Tibial artery (tissue), 4 donors: ENCODE measurements at regions not wholly inside any gene's neighbourhood (a gene's known extent, or its start where the extent isn't known, plus 50 kb on each side); places are given as distances from the start of the nearest gene placed in this dataset.

Experiments used
- DNase-seq, 2 donors: peaks; one replicate each; pipeline ENCODE4 v3.0.0-alpha.2; 2019
- H3K27ac ChIP-seq, 2 donors: fragments of 200-600 bp; sonication (generic) in 1 of 2; 1 replicate in 1 of 2; 2 replicates in 1 of 2; pipeline ENCODE4 v1.5.1; 2018 to 2019; ENCODE audit warnings: mild to moderate bottlenecking in 1 of 2
- H3K27me3 ChIP-seq, 2 donors: fragments of 200-600 bp; sonication (generic) in 1 of 2; one replicate each; pipeline versions ENCODE4 v1.5.1 to v1.6.0; 2016 to 2019
- H3K36me3 ChIP-seq, 3 donors: fragments of 200-600 bp; sonication (generic) in 2 of 3; one replicate each; pipeline ENCODE4 v1.5.1; 2016 to 2019; ENCODE audit warnings: mild to moderate bottlenecking in 2 of 3
- H3K4me1 ChIP-seq, 4 donors: fragments of 200-600 bp; sonication (generic) in 2 of 4; 1 replicate in 3 of 4; 2 replicates in 1 of 4; pipeline ENCODE4 v1.5.1; 2016 to 2019
- H3K4me3 ChIP-seq, 2 donors: fragments of 200-600 bp; sonication (generic) in 1 of 2; 1 replicate in 1 of 2; 2 replicates in 1 of 2; pipeline ENCODE4 v1.5.1; 2018 to 2019; ENCODE audit warnings: mild to moderate bottlenecking in 2 of 2
- H3K9me3 ChIP-seq, 3 donors: fragments of 200-600 bp; sonication (generic) in 1 of 3; one replicate each; pipeline ENCODE4 v1.5.1; 2016 to 2019
- intact Hi-C: fragments of 100-400 bp; cut with DNase I; formaldehyde crosslinking; loops from one replicate; pipeline ENCODE4 v1.15.0; 2023; ENCODE audit warnings: low total_unique reads
- TF ChIP-seq, protein P1 (sequence below), 2 experiments: fragments of 200-600 bp in 1 of 2; fragments of 450-650 bp in 1 of 2; IDR thresholded peaks; one replicate each; pipeline ENCODE4 v1.5.1; 2017 to 2019; ENCODE audit warnings: antibody characterized with exemption in 2 of 2, mild to moderate bottlenecking in 1 of 2, moderate library complexity in 1 of 2

DNA sequence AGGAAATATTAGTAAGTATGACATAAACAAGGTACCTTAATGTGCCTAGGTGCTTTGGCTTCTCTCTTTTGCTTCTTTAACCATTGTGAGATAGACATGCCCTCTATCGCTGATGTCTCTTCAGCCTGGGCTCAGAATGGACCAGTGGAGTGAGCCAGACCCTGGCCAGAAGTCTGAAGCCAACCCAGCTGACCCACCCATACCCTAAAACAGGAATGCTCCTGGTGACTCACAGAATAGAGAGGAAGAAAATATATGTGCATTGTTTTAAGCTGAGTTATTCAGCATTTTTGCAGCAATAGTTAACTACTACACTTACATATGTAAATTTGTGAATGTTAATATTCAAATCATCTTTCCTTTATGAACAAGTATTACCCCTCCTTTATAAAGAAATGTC lies 167.5 kb upstream of the PCDH10 start:
- no peaks in the 10 kb centered on the region for H3K36me3 ChIP-seq
- intact Hi-C loops = no loop called here
- H3K4me3 ChIP-seq = no peak overlapping the region
- TF ChIP-seq, protein P1, sequence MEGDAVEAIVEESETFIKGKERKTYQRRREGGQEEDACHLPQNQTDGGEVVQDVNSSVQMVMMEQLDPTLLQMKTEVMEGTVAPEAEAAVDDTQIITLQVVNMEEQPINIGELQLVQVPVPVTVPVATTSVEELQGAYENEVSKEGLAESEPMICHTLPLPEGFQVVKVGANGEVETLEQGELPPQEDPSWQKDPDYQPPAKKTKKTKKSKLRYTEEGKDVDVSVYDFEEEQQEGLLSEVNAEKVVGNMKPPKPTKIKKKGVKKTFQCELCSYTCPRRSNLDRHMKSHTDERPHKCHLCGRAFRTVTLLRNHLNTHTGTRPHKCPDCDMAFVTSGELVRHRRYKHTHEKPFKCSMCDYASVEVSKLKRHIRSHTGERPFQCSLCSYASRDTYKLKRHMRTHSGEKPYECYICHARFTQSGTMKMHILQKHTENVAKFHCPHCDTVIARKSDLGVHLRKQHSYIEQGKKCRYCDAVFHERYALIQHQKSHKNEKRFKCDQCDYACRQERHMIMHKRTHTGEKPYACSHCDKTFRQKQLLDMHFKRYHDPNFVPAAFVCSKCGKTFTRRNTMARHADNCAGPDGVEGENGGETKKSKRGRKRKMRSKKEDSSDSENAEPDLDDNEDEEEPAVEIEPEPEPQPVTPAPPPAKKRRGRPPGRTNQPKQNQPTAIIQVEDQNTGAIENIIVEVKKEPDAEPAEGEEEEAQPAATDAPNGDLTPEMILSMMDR (IDR thresholded peaks at IDR 0.05) = no peak
- H3K27ac ChIP-seq = no peak overlapping the region
- DNase-seq = no peak
- no peaks in the 10 kb centered on the region for H3K9me3 ChIP-seq
- H3K27me3 ChIP-seq = no peaks in the 10 kb centered on the region
- no peaks in the 10 kb centered on the region for H3K4me1 ChIP-seq

DNA sequence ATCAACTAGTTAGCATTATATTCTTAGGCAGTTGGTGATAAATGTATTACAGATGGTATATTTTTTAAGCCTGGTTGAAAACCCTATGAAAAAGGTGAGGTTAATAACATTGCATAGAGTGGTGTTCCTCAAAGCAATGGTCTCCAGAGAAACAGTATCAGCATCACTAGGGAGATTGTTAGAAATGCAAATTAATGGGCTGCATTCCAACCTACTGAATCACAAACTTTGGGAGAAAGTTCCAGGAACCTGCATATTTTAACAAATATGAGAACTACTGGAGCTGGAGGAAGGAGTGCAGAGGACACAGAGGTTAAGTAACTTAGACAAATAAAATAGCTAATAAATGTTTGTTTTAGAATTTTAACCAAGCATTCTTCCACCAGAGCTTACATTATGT lies 166.9 kb upstream of the PCDH10 start:
- no peaks in the 10 kb centered on the region for H3K27me3 ChIP-seq
- no peaks in the 10 kb centered on the region for H3K4me1 ChIP-seq
- no peak overlapping the region for H3K4me3 ChIP-seq
- intact Hi-C loops = no loop called here
- no peak for DNase-seq
- TF ChIP-seq, protein P1 (IDR thresholded peaks at IDR 0.05) = no peak
- H3K36me3 ChIP-seq = no peaks in the 10 kb centered on the region
- H3K27ac ChIP-seq = no peak overlapping the region
- H3K9me3 ChIP-seq = no peaks in the 10 kb centered on the region

DNA sequence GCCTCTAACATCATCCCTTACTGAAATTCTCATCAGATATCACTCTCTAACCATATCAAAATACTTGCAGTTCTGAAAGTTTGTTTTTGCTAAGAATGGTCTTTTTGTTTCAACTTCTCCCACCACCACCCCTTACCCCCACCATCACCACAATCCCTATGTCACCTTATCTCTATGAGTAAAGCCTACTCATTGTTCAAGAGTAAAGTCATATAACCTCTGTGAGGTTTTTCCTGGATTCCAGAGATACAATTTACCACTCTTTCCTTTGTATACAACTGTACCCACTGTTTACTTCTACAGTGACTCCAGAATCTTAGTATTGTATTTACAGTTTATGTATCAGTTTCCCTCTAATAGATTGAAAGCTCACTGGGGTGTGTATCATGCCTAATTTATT lies 158.0 kb upstream of the PCDH10 start:
- H3K27me3 ChIP-seq = no peaks in the 10 kb centered on the region
- no peak overlapping the region for H3K4me3 ChIP-seq
- intact Hi-C loops = no loop called here
- H3K27ac ChIP-seq = no peak overlapping the region
- TF ChIP-seq, protein P1 (IDR thresholded peaks at IDR 0.05) = no peak
- H3K4me1 ChIP-seq = no peaks in the 10 kb centered on the region
- no peaks in the 10 kb centered on the region for H3K36me3 ChIP-seq
- H3K9me3 ChIP-seq = no peaks in the 10 kb centered on the region
- DNase-seq = no peak

DNA sequence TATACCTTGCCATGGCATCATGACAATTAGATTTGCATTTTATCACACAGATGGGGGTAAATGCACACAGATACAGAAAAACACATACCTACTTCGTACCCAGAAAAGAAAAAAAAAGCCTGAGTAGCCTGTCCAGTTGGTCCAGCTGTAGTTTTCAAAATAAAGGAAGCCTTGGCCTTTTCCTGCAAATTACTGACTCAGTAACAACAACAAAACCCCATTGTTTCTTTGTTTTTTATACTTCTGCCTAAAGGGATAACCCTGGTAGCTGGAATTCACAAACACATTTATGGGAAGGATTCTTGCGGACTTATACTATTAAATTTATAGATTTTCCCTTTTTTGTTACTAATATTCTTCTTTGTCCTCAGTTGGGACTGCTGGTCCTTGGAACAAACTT lies 156.4 kb upstream of the PCDH10 start:
- DNase-seq = no peak
- no peak overlapping the region for H3K27ac ChIP-seq
- H3K27me3 ChIP-seq = no peaks in the 10 kb centered on the region
- H3K4me3 ChIP-seq = no peak overlapping the region
- intact Hi-C loops = no loop called here
- H3K4me1 ChIP-seq = no peaks in the 10 kb centered on the region
- H3K36me3 ChIP-seq = no peaks in the 10 kb centered on the region
- TF ChIP-seq, protein P1 (IDR thresholded peaks at IDR 0.05) = no peak
- H3K9me3 ChIP-seq = no peaks in the 10 kb centered on the region

DNA sequence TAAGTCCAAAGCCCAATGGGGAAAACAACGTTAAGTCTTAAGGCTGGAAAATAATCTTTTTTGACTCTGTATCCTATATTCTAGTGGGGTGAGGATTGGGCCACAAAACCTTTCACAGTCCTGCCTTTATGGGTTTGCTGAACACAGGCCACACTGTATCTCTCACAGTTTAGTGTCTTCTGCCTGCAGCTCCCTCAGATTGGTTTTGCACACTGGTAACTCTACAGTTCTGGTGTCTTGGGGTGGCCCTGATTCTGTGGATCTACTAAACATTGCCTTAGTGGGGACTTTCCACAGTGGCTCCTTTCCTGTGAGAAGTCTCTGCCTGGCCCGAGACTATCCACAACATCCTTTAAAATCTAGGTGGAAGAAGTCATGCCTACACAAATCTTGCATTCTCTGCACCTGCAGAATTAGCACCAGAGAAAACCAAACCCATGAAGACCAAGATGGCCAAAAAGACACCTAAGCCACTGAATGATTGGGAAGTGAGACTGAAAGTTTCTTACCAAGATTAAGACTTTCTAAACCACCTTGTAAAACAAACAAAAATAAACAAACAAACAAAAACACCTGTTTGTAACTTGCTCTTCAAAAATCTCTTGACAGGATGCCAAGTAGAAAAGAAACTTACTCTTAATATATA lies 150.4 kb upstream of the PCDH10 start:
- H3K9me3 ChIP-seq = no peaks in the 10 kb centered on the region
- no peak for DNase-seq
- intact Hi-C loops = no loop called here

More for the DNA sequence above, 150.4 kb upstream of the PCDH10 start:
- Histone ChIP-seq H3K27ac (no peak overlapping the region), H3K27me3 (no peaks in the 10 kb centered on the region), H3K36me3 (no peaks in the 10 kb centered on the region), H3K4me3 (no peak overlapping the region), H3K4me1 (no peaks in the 10 kb centered on the region)
- TF ChIP-seq, protein P1 (IDR thresholded peaks at IDR 0.05) = no peak
